Endothelial cell of umbilical vein (primary cell): ENCODE measurements at regions not wholly inside any gene's neighbourhood (a gene's known extent, or its start where the extent isn't known, plus 50 kb on each side); places are given as distances from the start of the nearest gene placed in this dataset.

Experiments
- BruUV-seq: library from RNA; stranded (reverse); fragments of 400-500 nt; replicated peaks from 2 replicates; lab custom pipeline; 2021; lab: Mats Ljungman, UMichigan
- CTCF ChIA-PET: fragments of 300-600, 350-600 bp; sonication (Branson Sonifier 250); formaldehyde crosslinking; loops from one replicate; lab custom pipeline; 2021; ENCODE audit warnings: antibody characterized with exemption, inconsistent platforms; lab: Charles Lee
- POLR2A ChIA-PET: fragments of 300-600, 350-600 bp; sonication (Branson Sonifier 250); formaldehyde crosslinking; loops from one replicate; lab custom pipeline; 2021; ENCODE audit warnings: antibody characterized with exemption, inconsistent platforms; lab: Charles Lee
- DNase-seq: peaks from one replicate; pipeline ENCODE4 v3.0.0-alpha.2; 2011; ENCODE audit warnings: low read depth, low spot score
- FAIRE-seq: peaks from 2 replicates; lab custom pipeline; 2011; peaks lifted over from hg19 to GRCh38; lab: Jason Lieb, UNC
- H2AFZ ChIP-seq: 2 replicates; pipeline ENCODE4 v1.6.0; 2012; ENCODE audit warnings: low read depth, low read length, control low read depth, inconsistent platforms
- H3K27ac ChIP-seq: 2 replicates; pipeline ENCODE4 v1.5.1; 2011; ENCODE audit warnings: low read depth, mild to moderate bottlenecking, control low read depth, low read length, moderate library complexity; ENCODE audit not compliant: insufficient read depth
- H3K27me3 ChIP-seq, 2 experiments: 2 replicates each; pipeline versions ENCODE4 v1.6.0 to v1.6.1; 2011; ENCODE audit warnings: low read length in 2 of 2, mixed read lengths in 1 of 2; ENCODE audit not compliant: control insufficient read depth in 2 of 2, insufficient read depth in 2 of 2
- H3K36me3 ChIP-seq, 2 experiments: 2 replicates in 1 of 2; 3 replicates in 1 of 2; pipeline ENCODE4 v1.5.1; 2011; ENCODE audit warnings: low read length in 2 of 2, mild to moderate bottlenecking in 1 of 2, moderate library complexity in 1 of 2; ENCODE audit not compliant: control insufficient read depth in 2 of 2, insufficient read depth in 2 of 2; ENCODE audit errors: extremely low read depth in 1 of 2
- H3K4me1 ChIP-seq: 3 replicates; pipeline ENCODE4 v1.5.1; 2011; ENCODE audit warnings: mild to moderate bottlenecking, low read length; ENCODE audit not compliant: control insufficient read depth, insufficient read depth; ENCODE audit errors: extremely low read depth
- H3K4me2 ChIP-seq: 2 replicates; pipeline ENCODE4 v1.6.1; 2011; ENCODE audit warnings: low read length, control low read depth, mixed read lengths; ENCODE audit not compliant: insufficient read depth
- H3K4me3 ChIP-seq, 3 experiments: fragments of 200-600 bp in 1 of 3; sonication (generic), shearing (Covaris generic) in 1 of 3; replicated peaks in 1 of 3; 2 replicates each; pipeline ENCODE4 v1.5.1; 2011 to 2016; ENCODE audit warnings: control low read depth in 3 of 3, low read length in 3 of 3, mild to moderate bottlenecking in 2 of 3, inconsistent platforms in 1 of 3, low read depth in 1 of 3, moderate library complexity in 1 of 3; ENCODE audit not compliant: insufficient read depth in 1 of 3
- H3K79me2 ChIP-seq: 2 replicates; pipeline ENCODE4 v1.6.0; 2012; ENCODE audit warnings: low read length, inconsistent platforms; ENCODE audit not compliant: control insufficient read depth, insufficient read depth
- H3K9ac ChIP-seq: replicated peaks from 2 replicates; pipeline ENCODE3; 2011; ENCODE audit warnings: low read length, control low read depth; ENCODE audit not compliant: insufficient read depth; ENCODE audit errors: extremely low read depth
- H3K9me1 ChIP-seq: replicated peaks from 3 replicates; pipeline ENCODE4 v1.6.0; 2011; ENCODE audit warnings: mild to moderate bottlenecking, low read length; ENCODE audit not compliant: control insufficient read depth, insufficient read depth; ENCODE audit errors: extremely low read depth
- H3K9me3 ChIP-seq: replicated peaks from 2 replicates; pipeline ENCODE4 v1.5.1; 2012; ENCODE audit warnings: low read length, inconsistent platforms; ENCODE audit not compliant: control insufficient read depth, insufficient read depth
- H4K20me1 ChIP-seq: replicated peaks from 2 replicates; pipeline ENCODE3; 2011; ENCODE audit warnings: mild to moderate bottlenecking, low read length; ENCODE audit not compliant: control insufficient read depth, insufficient read depth; ENCODE audit errors: extremely low read depth
- EZH2 ChIP-seq: IDR thresholded peaks from 2 replicates; pipeline ENCODE4 v1.6.1; 2012; ENCODE audit warnings: borderline replicate concordance, low read depth, mild to moderate bottlenecking, moderate library complexity, low read length, inconsistent platforms; ENCODE audit not compliant: severe bottlenecking
- FOS ChIP-seq: IDR thresholded peaks from 2 replicates; pipeline ENCODE4 v1.6.1; 2011; ENCODE audit warnings: mild to moderate bottlenecking, low read length, moderate library complexity, borderline replicate concordance; ENCODE audit not compliant: insufficient read depth
- GATA2 ChIP-seq: IDR thresholded peaks from 2 replicates; pipeline ENCODE4 v1.7.0; 2011; ENCODE audit warnings: low read depth, mild to moderate bottlenecking, moderate library complexity, mixed read lengths, low read length; ENCODE audit not compliant: insufficient read length, insufficient read depth
- JUN ChIP-seq: IDR thresholded peaks from 2 replicates; pipeline ENCODE4 v1.6.1; 2011; ENCODE audit warnings: borderline replicate concordance, low read depth; ENCODE audit not compliant: insufficient read length, insufficient read depth
- MAX ChIP-seq: IDR thresholded peaks from 2 replicates; pipeline ENCODE4 v1.6.1; 2011; ENCODE audit not compliant: insufficient read depth, insufficient read length
- MYC ChIP-seq: IDR thresholded peaks from one replicate; pipeline ENCODE4 v1.6.1; 2011; ENCODE audit warnings: mild to moderate bottlenecking, low read depth, low read length
- POLR2A ChIP-seq: IDR thresholded peaks from 2 replicates; pipeline ENCODE4 v1.6.1; 2012; ENCODE audit warnings: low read depth, mild to moderate bottlenecking, control low read depth, low read length
- POLR2AphosphoS5 ChIP-seq: IDR thresholded peaks from 2 replicates; pipeline ENCODE4 v1.6.1; 2012; ENCODE audit warnings: low read depth, mild to moderate bottlenecking, control low read depth, low read length, moderate library complexity; ENCODE audit not compliant: insufficient read depth
- dilution Hi-C: fragments of 300-500 bp; cut with MboI; formaldehyde crosslinking; loops from one replicate; pipeline ENCODE4 v1.15.0; 2019; ENCODE audit warnings: low sequenced_read_pairs; ENCODE audit not compliant: extremely low pct_ligation_motif_present
- intact Hi-C: fragments of 100-400 bp; cut with micrococcal nuclease; formaldehyde crosslinking; loops from one replicate; pipeline ENCODE4 v1.10.0; 2022
- TF ChIP-seq, protein P1 (sequence below), 2 donors: IDR thresholded peaks; 1 replicate in 1 of 2; 2 replicates in 1 of 2; pipeline ENCODE4 v1.5.1; 2011; ENCODE audit warnings: low read length in 2 of 2, mild to moderate bottlenecking in 2 of 2, moderate library complexity in 2 of 2, control low read depth in 1 of 2, inconsistent platforms in 1 of 2, low read depth in 1 of 2; ENCODE audit not compliant: insufficient read depth in 1 of 2; ENCODE audit errors: extremely low read depth in 1 of 2

DNA sequence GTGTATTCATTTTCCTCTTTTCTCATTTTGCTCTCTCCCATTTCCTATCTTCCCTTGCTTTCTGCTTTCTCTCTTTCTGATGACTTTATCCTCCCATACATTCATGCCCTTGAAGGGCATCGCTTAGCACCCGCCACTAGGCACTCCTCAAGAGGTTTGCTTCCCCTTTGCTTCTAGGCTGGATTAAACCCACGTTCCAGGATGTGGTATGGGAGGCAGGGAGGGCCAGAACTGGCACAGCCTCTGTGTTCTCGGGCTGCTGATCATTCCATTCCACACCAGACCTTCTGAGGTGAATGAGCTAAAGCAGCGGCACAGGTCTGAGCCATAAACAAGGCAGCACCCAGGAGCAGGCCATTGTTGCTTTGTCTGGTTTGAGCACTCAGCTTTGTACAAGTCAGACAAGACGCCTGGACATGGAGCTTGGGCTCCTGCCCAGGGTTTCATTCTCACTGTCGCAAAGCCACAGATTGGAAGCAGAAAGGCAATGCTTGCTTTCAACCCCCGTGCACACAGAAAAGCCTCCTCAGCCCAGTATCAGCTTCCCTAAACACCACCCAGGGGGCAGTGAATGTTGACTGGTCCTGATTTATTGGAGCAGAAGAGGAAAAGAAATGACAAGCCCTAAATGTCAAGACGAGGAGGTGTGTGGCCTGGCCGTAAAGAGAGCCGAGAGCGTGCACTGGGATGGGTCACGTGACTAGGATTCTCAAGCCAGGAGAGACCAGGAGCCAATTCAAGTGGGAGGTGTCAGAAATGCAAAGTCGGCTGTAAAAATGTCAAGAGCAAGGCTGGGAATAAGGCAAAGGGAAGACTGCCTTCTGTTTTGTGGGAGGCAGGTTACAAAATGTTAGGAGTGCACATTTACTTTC, 218.0 kb upstream of the SERP2 start:
- no TSS peak for BruUV-seq
- CTCF ChIA-PET, result interaction anchor here (1.1 to 1.7 kb wide), 3 partner anchors 10 to 68 kb away, joined by 3 read pairs; no protein-coding TSS in a partner anchor
- DNase-seq (peak; percentile 9), FAIRE-seq (no peak)
- no peak overlapping the region for H3K9ac ChIP-seq
- H3K27me3 ChIP-seq, result no peaks in the 10 kb centered on the region
- peaks cover 3% of the 10 kb centered on the region for H3K4me1 ChIP-seq
- dilution Hi-C loops, result no loop called here
- H3K79me2 ChIP-seq, result no peaks in the 10 kb centered on the region
- H3K9me1 ChIP-seq, result no peaks in the 10 kb centered on the region
- no peak overlapping the region for H3K4me2 ChIP-seq
- TF ChIP-seq POLR2A, result no peak
- TF ChIP-seq MYC, result no peak
- no peak for TF ChIP-seq JUN
- no peak for TF ChIP-seq POLR2AphosphoS5
- TF ChIP-seq FOS, result no peak
- TF ChIP-seq EZH2, result no peak
- TF ChIP-seq GATA2, result no peak
- no peak for TF ChIP-seq MAX
- TF ChIP-seq, protein P1, sequence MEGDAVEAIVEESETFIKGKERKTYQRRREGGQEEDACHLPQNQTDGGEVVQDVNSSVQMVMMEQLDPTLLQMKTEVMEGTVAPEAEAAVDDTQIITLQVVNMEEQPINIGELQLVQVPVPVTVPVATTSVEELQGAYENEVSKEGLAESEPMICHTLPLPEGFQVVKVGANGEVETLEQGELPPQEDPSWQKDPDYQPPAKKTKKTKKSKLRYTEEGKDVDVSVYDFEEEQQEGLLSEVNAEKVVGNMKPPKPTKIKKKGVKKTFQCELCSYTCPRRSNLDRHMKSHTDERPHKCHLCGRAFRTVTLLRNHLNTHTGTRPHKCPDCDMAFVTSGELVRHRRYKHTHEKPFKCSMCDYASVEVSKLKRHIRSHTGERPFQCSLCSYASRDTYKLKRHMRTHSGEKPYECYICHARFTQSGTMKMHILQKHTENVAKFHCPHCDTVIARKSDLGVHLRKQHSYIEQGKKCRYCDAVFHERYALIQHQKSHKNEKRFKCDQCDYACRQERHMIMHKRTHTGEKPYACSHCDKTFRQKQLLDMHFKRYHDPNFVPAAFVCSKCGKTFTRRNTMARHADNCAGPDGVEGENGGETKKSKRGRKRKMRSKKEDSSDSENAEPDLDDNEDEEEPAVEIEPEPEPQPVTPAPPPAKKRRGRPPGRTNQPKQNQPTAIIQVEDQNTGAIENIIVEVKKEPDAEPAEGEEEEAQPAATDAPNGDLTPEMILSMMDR (IDR thresholded peaks at IDR 0.05; ENCODE audit: extremely low read depth in 1 of 2, insufficient read depth in 1 of 2, low read depth in 1 of 2, low read length in 2 of 2), result no peak
- H4K20me1 ChIP-seq, result no peaks in the 10 kb centered on the region
- intact Hi-C loops, result no loop called here
- no peaks in the 10 kb centered on the region for H3K9me3 ChIP-seq
- H2AFZ ChIP-seq, result peak overlapping the region; percentile 49
- no peak overlapping the region for H3K27ac ChIP-seq
- H3K36me3 ChIP-seq, result no peaks in the 10 kb centered on the region
- H3K4me3 ChIP-seq, result no peak overlapping the region
- POLR2A ChIA-PET, result no interaction called here
